Loucy (cell line): ENCODE measurements at regions not wholly inside any gene's neighbourhood (a gene's known extent, or its start where the extent isn't known, plus 50 kb on each side); places are given as distances from the start of the nearest gene placed in this dataset.

Experiments used
- EZH2phosphoT487 ChIP-seq: fragments of 200-600 bp; IDR thresholded peaks from 2 replicates; pipeline ENCODE4 v1.6.1; 2018; ENCODE audit warnings: antibody characterized with exemption, mild to moderate bottlenecking, moderate library complexity, borderline replicate concordance
- TF ChIP-seq, protein P1 (sequence below): fragments of 200-600 bp; sonication (generic); conservative IDR thresholded peaks from 2 replicates; pipeline ENCODE4 v1.5.1; 2014; ENCODE audit warnings: mild to moderate bottlenecking, antibody characterized with exemption, low read length

DNA sequence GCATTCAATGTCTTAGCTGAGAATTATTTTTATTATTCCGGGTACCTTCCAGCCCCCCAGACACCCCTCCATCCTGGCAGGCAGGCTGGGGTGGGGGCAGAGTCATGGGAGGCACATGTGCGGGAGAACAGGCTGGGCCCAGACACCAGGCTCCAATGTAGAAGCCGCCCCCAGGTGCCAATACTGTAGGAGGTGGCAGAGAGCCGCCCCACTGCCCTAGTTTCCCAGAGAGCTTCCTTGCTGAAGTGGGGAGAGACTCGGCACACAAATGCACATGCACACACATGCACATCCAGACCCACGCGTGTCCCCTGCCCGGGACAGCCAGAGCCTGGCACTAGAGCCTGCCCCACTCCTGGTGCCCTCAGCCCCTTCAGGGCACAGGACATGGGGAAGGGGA lies 98.4 kb upstream of the LINGO1 start:
- TF ChIP-seq, protein P1, sequence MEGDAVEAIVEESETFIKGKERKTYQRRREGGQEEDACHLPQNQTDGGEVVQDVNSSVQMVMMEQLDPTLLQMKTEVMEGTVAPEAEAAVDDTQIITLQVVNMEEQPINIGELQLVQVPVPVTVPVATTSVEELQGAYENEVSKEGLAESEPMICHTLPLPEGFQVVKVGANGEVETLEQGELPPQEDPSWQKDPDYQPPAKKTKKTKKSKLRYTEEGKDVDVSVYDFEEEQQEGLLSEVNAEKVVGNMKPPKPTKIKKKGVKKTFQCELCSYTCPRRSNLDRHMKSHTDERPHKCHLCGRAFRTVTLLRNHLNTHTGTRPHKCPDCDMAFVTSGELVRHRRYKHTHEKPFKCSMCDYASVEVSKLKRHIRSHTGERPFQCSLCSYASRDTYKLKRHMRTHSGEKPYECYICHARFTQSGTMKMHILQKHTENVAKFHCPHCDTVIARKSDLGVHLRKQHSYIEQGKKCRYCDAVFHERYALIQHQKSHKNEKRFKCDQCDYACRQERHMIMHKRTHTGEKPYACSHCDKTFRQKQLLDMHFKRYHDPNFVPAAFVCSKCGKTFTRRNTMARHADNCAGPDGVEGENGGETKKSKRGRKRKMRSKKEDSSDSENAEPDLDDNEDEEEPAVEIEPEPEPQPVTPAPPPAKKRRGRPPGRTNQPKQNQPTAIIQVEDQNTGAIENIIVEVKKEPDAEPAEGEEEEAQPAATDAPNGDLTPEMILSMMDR: no peak
- no peak for TF ChIP-seq EZH2phosphoT487
